ENCODE measurements at regions not wholly inside any gene's neighbourhood (a gene's known extent, or its start where the extent isn't known, plus 50 kb on each side); places are given as distances from the start of the nearest gene placed in this dataset.
"Not testable (repeated sequence)": the region's sequence is repeated elsewhere in the genome, so short reads cannot be mapped to it uniquely, and the experiment has no call there.

- DNase-seq, result no peak
Measured at GRCh38 chr5:15383469-15383868, 116.5 kb upstream of the FBXL7 start.

GRCh38 chr5:15383021-15383420 lies 117.0 kb upstream of the FBXL7 start:
- no peak for DNase-seq

GRCh38 chr5:15377573-15378340 lies 122.2 kb upstream of the FBXL7 start:
- no peak for DNase-seq

- DNase-seq, result no peak
Measured at GRCh38 chr5:15376803-15377202, 123.2 kb upstream of the FBXL7 start.

GRCh38 chr5:15376088-15376487 lies 123.9 kb upstream of the FBXL7 start:
- no peak for DNase-seq

GRCh38 chr5:15375559-15375958 lies 124.4 kb upstream of the FBXL7 start:
- no peak for DNase-seq

GRCh38 chr5:15374886-15375285 lies 125.1 kb upstream of the FBXL7 start:
- no peak for DNase-seq

GRCh38 chr5:15373151-15373550 lies 126.8 kb upstream of the FBXL7 start:
- no peak for DNase-seq

- no peak for DNase-seq
Measured at GRCh38 chr5:15371184-15371583, 128.8 kb upstream of the FBXL7 start.

GRCh38 chr5:15368835-15369234 lies 131.1 kb upstream of the FBXL7 start:
- no peak for DNase-seq

GRCh38 chr5:15367489-15367888 lies 132.5 kb upstream of the FBXL7 start:
- DNase-seq, result no peak

- no peak for DNase-seq
Measured at GRCh38 chr5:15366676-15367391, 133.1 kb upstream of the FBXL7 start.

- DNase-seq, result no peak
Measured at GRCh38 chr5:15365070-15365469, 134.9 kb upstream of the FBXL7 start.

GRCh38 chr5:15363601-15364000 lies 136.4 kb upstream of the FBXL7 start:
- no peak for DNase-seq

GRCh38 chr5:15357092-15357453 lies 142.9 kb upstream of the FBXL7 start:
- not testable (repeated sequence) for DNase-seq

- DNase-seq, result not testable (repeated sequence)
Measured at GRCh38 chr5:15356308-15357091, 143.5 kb upstream of the FBXL7 start.

- no peak for DNase-seq
Measured at GRCh38 chr5:15354021-15354420, 146.0 kb upstream of the FBXL7 start.

- DNase-seq, result no peak
Measured at GRCh38 chr5:15353086-15353645, 146.8 kb upstream of the FBXL7 start.

GRCh38 chr5:15350614-15351013 lies 149.4 kb upstream of the FBXL7 start:
- no peak for DNase-seq

- no peak for DNase-seq
Measured at GRCh38 chr5:15346738-15347137, 153.2 kb upstream of the FBXL7 start.

- no peak for DNase-seq
Measured at GRCh38 chr5:15344954-15345353, 155.0 kb upstream of the FBXL7 start.

- DNase-seq, result no peak
Measured at GRCh38 chr5:15338546-15338945, 161.4 kb upstream of the FBXL7 start.

GRCh38 chr5:15334551-15335266 lies 165.3 kb upstream of the FBXL7 start:
- no peak for DNase-seq

Data from CD4-positive, alpha-beta T cell treated with Interleukin-6 for 4 hours (primary cell).